ENCODE measurements at regions not wholly inside any gene's neighbourhood (a gene's known extent, or its start where the extent isn't known, plus 50 kb on each side); places are given as distances from the start of the nearest gene placed in this dataset.

- no peak for DNase-seq (ENCODE audit: low read depth in 1 of 2, low spot score in 1 of 2)
- Histone ChIP-seq H3K27ac (replicated peaks) (no peak overlapping the region), H3K27me3 (ENCODE audit: insufficient read depth, poor library complexity, severe bottlenecking) (no peaks in the 10 kb centered on the region), H3K4me3 (replicated peaks; ENCODE audit: insufficient read depth, low read length) (no peak overlapping the region)
- TF ChIP-seq REST (IDR thresholded peaks at IDR 0.05; ENCODE audit: insufficient replicate concordance, low read depth), result no peak
- TF ChIP-seq SPI1 (IDR thresholded peaks at IDR 0.05; ENCODE audit: borderline replicate concordance, low read depth), result no peak
- TF ChIP-seq CTCF (IDR thresholded peaks at IDR 0.05; ENCODE audit: insufficient read depth, low read length), result no peak
- no peak for TF ChIP-seq POLR2AphosphoS5 (IDR thresholded peaks at IDR 0.05; ENCODE audit: low read depth)
- TF ChIP-seq GABPA (IDR thresholded peaks at IDR 0.05; ENCODE audit: low read depth), result no peak
Observed at GRCh38 chr2:13584020-13584419, 867.3 kb downstream of the TRIB2 start.

GRCh38 chr2:13585732-13586131 is 869.0 kb downstream of the TRIB2 start:
- Histone ChIP-seq H3K27ac (replicated peaks) (no peak overlapping the region), H3K27me3 (ENCODE audit: insufficient read depth, poor library complexity, severe bottlenecking) (no peaks in the 10 kb centered on the region), H3K4me3 (replicated peaks; ENCODE audit: insufficient read depth, low read length) (no peak overlapping the region)
- no peak for TF ChIP-seq CTCF (IDR thresholded peaks at IDR 0.05; ENCODE audit: insufficient read depth, low read length)
- no peak for TF ChIP-seq POLR2AphosphoS5 (IDR thresholded peaks at IDR 0.05; ENCODE audit: low read depth)
- TF ChIP-seq REST (IDR thresholded peaks at IDR 0.05; ENCODE audit: insufficient replicate concordance, low read depth), result no peak
- TF ChIP-seq GABPA (IDR thresholded peaks at IDR 0.05; ENCODE audit: low read depth), result no peak
- TF ChIP-seq SPI1 (IDR thresholded peaks at IDR 0.05; ENCODE audit: borderline replicate concordance, low read depth), result no peak
- no peak for DNase-seq (ENCODE audit: low read depth in 1 of 2, low spot score in 1 of 2)

- no peak for DNase-seq (ENCODE audit: low read depth in 1 of 2, low spot score in 1 of 2)
- no peak overlapping the region for H3K4me3 ChIP-seq (replicated peaks; ENCODE audit: insufficient read depth, low read length)
- H3K27ac ChIP-seq (replicated peaks), result no peak overlapping the region
- no peaks in the 10 kb centered on the region for H3K27me3 ChIP-seq (ENCODE audit: insufficient read depth, poor library complexity, severe bottlenecking)
- no peak for TF ChIP-seq GABPA (IDR thresholded peaks at IDR 0.05; ENCODE audit: low read depth)
- no peak for TF ChIP-seq SPI1 (IDR thresholded peaks at IDR 0.05; ENCODE audit: borderline replicate concordance, low read depth)
- TF ChIP-seq REST (IDR thresholded peaks at IDR 0.05; ENCODE audit: insufficient replicate concordance, low read depth), result no peak
Observed at GRCh38 chr2:13596233-13596632, 879.5 kb downstream of the TRIB2 start.

GRCh38 chr2:13597176-13597575 is 880.4 kb downstream of the TRIB2 start:
- Histone ChIP-seq H3K27ac (replicated peaks) (no peak overlapping the region), H3K27me3 (ENCODE audit: insufficient read depth, poor library complexity, severe bottlenecking) (no peaks in the 10 kb centered on the region), H3K4me3 (replicated peaks; ENCODE audit: insufficient read depth, low read length) (no peak overlapping the region)
- no peak for DNase-seq (ENCODE audit: low read depth in 1 of 2, low spot score in 1 of 2)
- TF ChIP-seq GABPA (IDR thresholded peaks at IDR 0.05; ENCODE audit: low read depth) (no peak), POLR2AphosphoS5 (IDR thresholded peaks at IDR 0.05; ENCODE audit: low read depth) (no peak), SPI1 (IDR thresholded peaks at IDR 0.05; ENCODE audit: borderline replicate concordance, low read depth) (no peak), REST (IDR thresholded peaks at IDR 0.05; ENCODE audit: insufficient replicate concordance, low read depth) (no peak), CTCF (IDR thresholded peaks at IDR 0.05; ENCODE audit: insufficient read depth, low read length) (no peak)
